H7 (cell line): ENCODE measurements at regions not wholly inside any gene's neighbourhood (a gene's known extent, or its start where the extent isn't known, plus 50 kb on each side); places are given as distances from the start of the nearest gene placed in this dataset.

Source experiments
- DNase-seq: peaks from one replicate; pipeline ENCODE4 v3.0.0; 2012
- H3K27me3 ChIP-seq: 2 replicates; pipeline ENCODE4 v1.6.0; 2011; ENCODE audit warnings: mild to moderate bottlenecking, low read length; ENCODE audit not compliant: control insufficient read depth, insufficient read depth
- H3K36me3 ChIP-seq: replicated peaks from 2 replicates; pipeline ENCODE4 v1.5.1; 2011; ENCODE audit warnings: low read length; ENCODE audit not compliant: control insufficient read depth, insufficient read depth
- H3K4me3 ChIP-seq: 2 replicates; pipeline ENCODE4 v1.5.1; 2011; ENCODE audit warnings: low read depth, mild to moderate bottlenecking, control low read depth, low read length, moderate library complexity; ENCODE audit not compliant: insufficient read depth

- no peak overlapping the region for H3K4me3 ChIP-seq
- H3K36me3 ChIP-seq: no peaks in the 10 kb centered on the region
- DNase-seq: no peak
Measured at GRCh38 chr18:34543945-34544344, 166.2 kb upstream of the DTNA start.

GRCh38 chr18:34544930-34545329, 165.2 kb upstream of the DTNA start:
- Histone ChIP-seq H3K36me3 (no peaks in the 10 kb centered on the region), H3K4me3 (no peak overlapping the region), H3K27me3 (no peaks in the 10 kb centered on the region)
- no peak for DNase-seq

More at GRCh38 chr18:34543945-34544344, 166.2 kb upstream of the DTNA start:
- no peaks in the 10 kb centered on the region for H3K27me3 ChIP-seq

DNA sequence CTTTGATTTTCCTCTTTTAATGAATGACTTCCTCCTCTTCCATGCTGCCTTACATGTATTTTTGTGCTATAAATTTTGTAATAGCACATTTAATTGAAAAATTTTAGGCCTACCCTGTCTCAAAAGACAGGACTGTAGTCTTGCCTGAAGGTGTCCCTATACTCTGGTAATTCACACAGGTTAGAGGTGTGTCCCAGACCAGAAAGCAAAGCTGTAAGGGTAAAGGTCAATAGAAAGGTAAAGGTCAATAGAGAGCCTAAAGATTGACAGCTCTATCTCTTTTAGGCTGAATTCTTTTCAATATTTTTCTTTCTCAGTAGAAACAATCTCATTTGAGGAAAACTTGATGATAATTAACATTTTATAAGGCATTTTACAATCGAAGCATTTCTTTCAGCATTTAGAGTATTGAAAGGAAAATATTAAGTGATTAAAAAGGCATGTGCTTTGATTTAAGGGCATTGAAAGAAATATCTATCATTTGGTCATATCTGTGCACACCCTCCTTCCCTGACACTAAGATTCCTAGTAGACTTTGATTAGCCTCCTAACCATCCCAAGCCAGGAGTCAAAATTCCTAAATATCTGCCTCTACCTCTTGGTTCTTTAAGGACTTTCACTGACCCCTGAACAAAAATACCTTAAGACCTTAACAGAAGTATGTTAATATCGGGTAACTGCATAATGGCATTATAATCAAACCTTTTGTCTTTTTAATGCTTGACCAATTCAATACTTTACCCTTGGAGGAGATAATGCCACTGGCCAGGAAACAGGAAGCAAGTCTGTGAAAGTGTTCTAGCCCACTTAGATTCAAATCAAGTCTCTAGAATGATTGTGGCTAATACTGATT, 161.8 kb upstream of the DTNA start:
- Histone ChIP-seq H3K27me3 (no peaks in the 10 kb centered on the region), H3K36me3 (no peaks in the 10 kb centered on the region), H3K4me3 (no peak overlapping the region)
- DNase-seq: peak; percentile 5

DNA sequence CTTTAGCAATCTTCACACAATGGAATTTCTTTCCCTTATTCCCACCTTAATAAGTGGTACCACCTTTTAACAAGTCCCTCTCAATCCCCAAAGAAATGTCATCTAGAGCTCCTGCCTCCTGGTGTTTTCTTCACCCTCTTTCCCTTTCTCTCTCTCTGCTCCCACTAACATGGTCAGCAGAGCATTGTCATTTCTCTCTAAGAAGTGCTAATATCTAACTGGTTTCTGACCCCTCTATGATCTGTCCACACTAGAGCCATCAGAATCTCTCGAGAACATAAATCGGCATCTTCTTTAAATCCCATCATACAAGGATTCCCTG, 161.2 kb upstream of the DTNA start:
- Histone ChIP-seq H3K27me3 (no peaks in the 10 kb centered on the region), H3K36me3 (no peaks in the 10 kb centered on the region), H3K4me3 (no peak overlapping the region)
- peak; percentile 3 for DNase-seq

DNA sequence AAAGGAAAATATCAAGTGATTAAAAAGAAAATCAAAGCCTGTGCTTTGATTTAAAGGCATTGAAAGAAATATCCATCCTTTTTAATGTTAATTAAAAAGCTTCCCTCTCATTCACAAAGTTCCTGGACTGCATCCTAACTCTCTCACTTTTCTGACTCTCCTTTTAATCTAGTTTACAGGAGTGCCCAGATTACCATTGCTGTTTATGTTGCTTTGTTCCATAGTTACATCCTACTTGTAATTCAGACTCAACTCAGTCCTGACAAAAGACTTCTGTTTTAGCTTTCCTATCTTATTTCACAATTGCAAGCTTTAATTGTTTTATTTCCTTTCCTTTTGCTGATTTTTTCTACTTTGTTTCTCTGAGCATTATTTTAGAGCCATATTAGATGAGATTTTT, 160.7 kb upstream of the DTNA start:
- H3K36me3 ChIP-seq: no peaks in the 10 kb centered on the region
- DNase-seq: no peak
- no peak overlapping the region for H3K4me3 ChIP-seq
- H3K27me3 ChIP-seq: no peaks in the 10 kb centered on the region

DNA sequence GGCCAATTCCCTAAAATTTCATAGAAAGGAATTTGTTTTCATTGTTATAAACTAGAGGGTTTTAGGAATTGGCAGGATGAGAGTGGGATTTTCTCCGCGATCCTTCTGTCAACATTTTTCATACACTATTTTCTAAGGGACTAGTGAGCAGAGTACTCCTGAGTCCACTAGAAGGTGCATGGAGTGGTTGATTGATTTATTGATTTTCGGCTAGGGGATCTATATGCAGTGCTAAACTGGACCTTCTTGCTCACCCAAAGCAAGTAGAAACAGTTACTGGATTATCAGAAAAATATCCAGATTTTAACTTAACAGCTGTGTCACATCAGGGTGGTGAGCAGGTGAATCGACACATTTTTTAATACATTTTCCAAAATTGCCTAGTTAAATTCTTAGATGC, 159.9 kb upstream of the DTNA start:
- Histone ChIP-seq H3K36me3 (no peaks in the 10 kb centered on the region), H3K4me3 (no peak overlapping the region), H3K27me3 (no peaks in the 10 kb centered on the region)
- DNase-seq: no peak

DNA sequence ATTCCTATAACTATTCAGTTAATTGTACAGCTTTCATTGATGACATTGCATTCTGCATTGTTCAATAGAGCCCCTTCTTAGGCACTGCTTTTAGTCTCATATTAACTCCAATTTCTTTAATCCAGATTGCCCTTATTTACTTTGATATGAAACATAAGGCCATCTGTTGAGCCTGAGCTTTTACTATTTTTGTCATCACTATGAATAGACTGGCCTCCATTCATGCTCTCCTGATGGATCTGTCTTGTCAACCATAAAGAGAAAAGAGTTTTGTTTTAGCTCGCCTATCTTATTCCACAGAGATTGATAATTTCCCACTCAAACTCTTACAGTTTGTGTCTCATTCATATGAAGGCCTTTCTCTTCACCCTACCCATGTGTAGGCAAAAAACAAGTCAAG, 159.2 kb upstream of the DTNA start:
- H3K4me3 ChIP-seq: no peak overlapping the region
- no peaks in the 10 kb centered on the region for H3K27me3 ChIP-seq
- H3K36me3 ChIP-seq: no peaks in the 10 kb centered on the region
- no peak for DNase-seq

- no peak for DNase-seq
- H3K4me3 ChIP-seq: no peak overlapping the region
- H3K27me3 ChIP-seq: no peaks in the 10 kb centered on the region
- H3K36me3 ChIP-seq: no peaks in the 10 kb centered on the region
Measured at GRCh38 chr18:34551824-34552223, 158.3 kb upstream of the DTNA start.

DNA sequence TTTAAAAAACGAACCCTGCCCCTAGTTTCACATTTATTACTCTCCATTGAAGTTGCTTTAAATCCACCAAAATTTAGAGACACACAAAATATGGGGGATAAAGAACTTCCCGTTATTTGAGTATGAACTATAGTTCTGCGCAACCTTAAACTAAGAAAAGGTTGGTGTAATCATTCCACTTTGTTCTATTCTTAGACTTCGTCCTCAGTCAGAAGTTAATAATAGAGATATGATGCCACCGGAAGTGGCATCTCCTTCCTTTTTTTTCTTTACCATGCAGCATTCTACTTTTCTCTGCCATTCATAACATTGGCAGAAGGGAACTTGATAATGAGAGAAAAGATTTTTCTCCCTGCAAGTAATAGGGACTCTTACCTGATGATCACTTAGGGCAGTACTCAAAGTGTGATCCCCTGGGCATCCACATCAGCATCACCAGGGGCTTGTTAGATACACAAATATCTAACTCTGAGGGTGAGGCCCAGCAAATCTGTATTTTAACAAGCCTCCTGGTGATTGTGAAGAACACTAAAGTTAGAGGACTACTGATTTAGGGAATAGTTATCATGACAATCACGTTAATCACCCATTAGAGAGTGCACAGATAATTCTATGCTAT, 147.7 kb upstream of the DTNA start:
- H3K36me3 ChIP-seq: no peaks in the 10 kb centered on the region
- no peaks in the 10 kb centered on the region for H3K27me3 ChIP-seq
- no peak for DNase-seq
- H3K4me3 ChIP-seq: no peak overlapping the region

DNA sequence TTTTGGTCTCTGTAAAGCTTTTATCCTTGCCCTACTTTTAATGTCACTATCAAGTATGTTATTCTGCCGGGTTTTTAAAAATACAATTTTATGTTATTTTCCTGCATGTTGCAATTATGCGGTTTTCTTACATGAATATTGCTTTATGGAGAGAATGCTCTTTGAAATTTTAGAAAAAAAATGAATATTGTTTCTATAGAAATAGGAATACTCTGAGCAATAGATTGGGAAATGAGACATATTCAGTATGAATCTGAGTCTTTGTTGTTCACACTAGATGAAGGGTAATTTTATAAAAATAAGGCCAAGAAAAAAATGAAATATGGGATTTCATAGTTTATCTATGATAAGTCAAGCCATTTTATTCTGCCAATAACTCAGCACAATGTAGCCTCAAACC, 142.2 kb upstream of the DTNA start:
- H3K27me3 ChIP-seq: no peaks in the 10 kb centered on the region
- DNase-seq: no peak
- H3K4me3 ChIP-seq: no peak overlapping the region
- no peaks in the 10 kb centered on the region for H3K36me3 ChIP-seq

GRCh38 chr18:34576622-34577021, 133.5 kb upstream of the DTNA start:
- Histone ChIP-seq H3K4me3 (no peak overlapping the region), H3K36me3 (no peaks in the 10 kb centered on the region), H3K27me3 (no peaks in the 10 kb centered on the region)
- no peak for DNase-seq

- H3K4me3 ChIP-seq: no peak overlapping the region
- peak; percentile 10 for DNase-seq
- H3K36me3 ChIP-seq: no peaks in the 10 kb centered on the region
- no peaks in the 10 kb centered on the region for H3K27me3 ChIP-seq
Measured at GRCh38 chr18:34583895-34584294, 126.2 kb upstream of the DTNA start.

- Histone ChIP-seq H3K4me3 (no peak overlapping the region), H3K36me3 (no peaks in the 10 kb centered on the region), H3K27me3 (no peaks in the 10 kb centered on the region)
- DNase-seq: no peak
Measured at GRCh38 chr18:34590503-34590902, 119.6 kb upstream of the DTNA start.

DNA sequence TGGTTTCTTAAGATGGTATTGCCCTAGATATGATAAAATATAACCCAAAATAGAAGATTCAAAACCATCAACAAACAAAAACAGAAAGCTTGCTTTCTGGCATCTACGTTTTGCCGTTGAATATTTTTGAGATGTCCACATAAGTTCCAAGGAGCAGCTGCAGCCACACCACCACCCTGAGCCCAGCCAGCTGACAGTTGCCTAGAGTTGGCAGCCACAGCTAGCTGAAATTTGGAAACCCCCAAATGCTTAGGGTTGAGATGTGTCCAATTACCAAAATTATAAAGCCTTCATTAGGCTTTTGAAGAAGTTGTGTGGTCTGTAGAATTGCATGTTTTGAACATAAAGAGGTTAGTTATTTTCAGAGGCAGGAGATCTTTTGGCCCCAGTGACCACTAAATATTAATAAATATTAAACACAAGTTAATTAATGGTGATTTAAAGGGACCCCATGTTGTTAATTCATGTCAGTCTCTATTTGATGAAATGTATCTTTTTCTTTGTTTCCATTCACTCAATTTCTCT, 118.1 kb upstream of the DTNA start:
- H3K27me3 ChIP-seq: no peaks in the 10 kb centered on the region
- no peaks in the 10 kb centered on the region for H3K36me3 ChIP-seq
- no peak for DNase-seq
- H3K4me3 ChIP-seq: no peak overlapping the region

GRCh38 chr18:34592481-34592880, 117.6 kb upstream of the DTNA start:
- no peak overlapping the region; the same call in 1 of the 2 replicates for H3K4me3 ChIP-seq
- H3K36me3 ChIP-seq: no peaks in the 10 kb centered on the region
- DNase-seq: no peak
- no peaks in the 10 kb centered on the region for H3K27me3 ChIP-seq
